ENCODE measurements at regions not wholly inside any gene's neighbourhood (a gene's known extent, or its start where the extent isn't known, plus 50 kb on each side); places are given as distances from the start of the nearest gene placed in this dataset.

GRCh38 chr4:163758032-163758431 is 263.5 kb downstream of the TMA16 start:
- TF ChIP-seq CTCF (IDR thresholded peaks at IDR 0.05) (no peak), POLR2A (IDR thresholded peaks at IDR 0.05) (no peak)
